ENCODE measurements at regions not wholly inside any gene's neighbourhood (a gene's known extent, or its start where the extent isn't known, plus 50 kb on each side); places are given as distances from the start of the nearest gene placed in this dataset.

DNA sequence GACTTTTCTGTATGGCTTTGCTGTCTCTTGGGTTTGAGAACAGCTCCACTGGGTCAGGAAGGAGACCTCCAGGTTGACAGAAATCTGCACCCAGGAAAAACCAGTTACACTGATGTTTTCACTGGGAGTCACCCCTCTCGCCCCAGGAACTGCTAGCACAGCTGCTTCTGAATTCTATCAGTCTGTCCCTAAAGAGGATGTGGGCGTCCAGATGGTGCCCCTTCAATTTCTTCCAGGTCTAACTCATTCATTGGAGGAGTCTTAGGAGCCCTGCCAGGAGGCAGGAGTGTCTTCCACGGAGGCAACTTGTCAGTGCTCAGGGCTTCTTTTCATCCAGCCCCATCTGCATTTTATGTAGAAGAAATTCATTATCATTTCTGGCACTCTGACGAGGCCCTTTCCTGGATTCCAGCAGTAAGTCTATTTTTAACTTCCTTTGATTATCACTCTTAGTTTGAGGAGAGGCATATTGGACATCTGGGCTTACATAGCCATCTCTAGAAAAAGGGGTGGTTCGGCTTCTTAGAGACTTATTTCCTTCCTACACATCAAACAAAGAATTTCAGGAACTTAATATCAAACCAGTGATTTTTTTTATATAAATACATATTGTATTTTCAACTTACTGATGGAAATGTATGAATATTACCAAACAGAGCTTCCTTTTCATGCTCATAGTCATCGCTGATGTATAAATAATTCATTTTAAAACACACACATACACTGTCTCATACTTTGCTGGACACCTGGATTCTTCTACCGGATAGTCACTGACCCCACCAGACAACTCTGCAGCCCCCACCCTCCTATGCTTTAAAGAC lies 148.8 kb downstream of the IRX2 start:
- DNase-seq (ENCODE audit: low spot score): no peak

DNA sequence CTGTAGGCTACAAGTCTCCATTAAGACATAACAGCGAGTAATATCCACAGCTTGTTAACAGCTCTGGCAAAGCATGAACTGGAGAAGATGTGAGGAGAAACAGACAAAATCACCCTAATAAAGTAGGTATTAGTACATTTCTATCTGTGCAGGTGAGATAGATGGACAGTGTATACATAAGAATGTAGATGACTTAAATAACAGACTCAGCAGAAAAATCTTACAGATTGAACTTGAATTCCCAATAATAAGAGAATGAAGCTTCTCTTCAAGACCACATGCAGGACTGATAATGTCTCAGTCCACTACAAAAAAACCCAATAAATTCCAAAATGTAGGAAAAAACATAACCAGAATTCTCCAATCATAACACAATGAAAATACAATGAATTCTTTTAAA lies 153.0 kb downstream of the IRX2 start:
- DNase-seq (ENCODE audit: low spot score): no peak

DNA sequence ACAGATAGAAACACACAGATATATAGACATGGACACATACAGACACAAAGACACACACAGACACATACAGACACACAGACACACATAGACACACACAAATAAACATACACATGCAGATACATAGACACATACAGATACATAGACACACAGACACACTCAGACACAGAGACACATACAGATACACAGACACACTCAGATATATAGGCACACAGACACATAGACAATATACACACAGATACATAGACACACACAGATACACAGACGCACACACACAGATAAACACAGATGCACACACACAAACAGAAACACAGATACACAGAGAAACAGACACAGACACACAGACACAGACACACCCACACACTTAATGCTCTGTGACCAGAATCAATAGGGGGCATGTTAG lies 156.8 kb downstream of the IRX2 start:
- DNase-seq (ENCODE audit: low spot score): no peak

DNA sequence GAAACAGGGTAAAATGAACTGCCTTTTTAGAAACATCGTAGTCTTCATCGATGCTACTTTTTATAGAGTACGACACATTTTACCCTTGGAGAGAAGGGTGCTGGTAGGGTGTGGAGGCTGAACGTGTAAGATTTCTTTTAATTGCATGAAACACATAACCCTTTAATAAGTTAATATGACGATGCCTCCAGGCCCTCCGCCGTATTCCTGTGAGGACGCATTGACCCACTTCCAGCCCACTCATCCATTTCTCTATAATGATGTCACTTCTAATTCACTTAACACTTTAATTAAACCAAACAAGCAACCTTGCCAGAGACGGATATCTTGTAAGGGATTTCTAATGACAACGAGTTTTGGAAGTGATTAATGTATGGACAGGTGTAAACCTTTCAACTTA lies 158.7 kb downstream of the IRX2 start:
- DNase-seq (ENCODE audit: low spot score): no peak

DNA sequence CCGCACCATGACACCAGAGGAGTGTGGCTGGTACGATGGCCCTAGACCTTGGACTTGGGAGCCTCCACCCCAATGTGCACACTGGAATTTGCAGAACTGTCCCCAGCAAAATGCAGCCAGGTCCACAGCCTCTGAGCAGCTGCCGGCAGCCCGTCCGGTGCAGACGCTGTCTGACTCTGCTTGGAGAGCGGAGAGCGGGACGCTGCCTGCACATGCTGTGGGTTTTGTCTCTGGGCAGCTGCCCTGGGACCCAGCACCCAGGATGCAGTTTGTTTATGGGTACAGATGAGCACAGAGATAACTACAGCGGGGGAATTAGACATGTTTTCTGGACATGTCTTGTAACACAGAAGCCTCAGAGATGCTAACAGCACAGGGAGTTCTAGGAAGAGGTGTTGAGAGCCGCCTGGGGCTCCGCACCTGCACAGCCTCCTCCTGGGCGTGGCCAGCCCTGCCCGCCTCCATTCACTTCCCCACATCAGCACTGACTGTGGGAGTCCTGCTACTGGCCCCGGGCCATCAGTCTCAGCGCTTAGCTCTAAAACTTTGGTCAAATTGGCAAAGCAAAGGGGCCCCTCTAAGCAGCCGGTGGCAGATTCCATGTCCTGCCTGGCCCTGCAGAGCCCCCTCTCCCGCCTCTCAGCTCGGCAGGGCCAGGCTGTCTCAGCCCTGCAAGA lies 159.6 kb downstream of the IRX2 start:
- DNase-seq (ENCODE audit: low spot score): no peak

DNA sequence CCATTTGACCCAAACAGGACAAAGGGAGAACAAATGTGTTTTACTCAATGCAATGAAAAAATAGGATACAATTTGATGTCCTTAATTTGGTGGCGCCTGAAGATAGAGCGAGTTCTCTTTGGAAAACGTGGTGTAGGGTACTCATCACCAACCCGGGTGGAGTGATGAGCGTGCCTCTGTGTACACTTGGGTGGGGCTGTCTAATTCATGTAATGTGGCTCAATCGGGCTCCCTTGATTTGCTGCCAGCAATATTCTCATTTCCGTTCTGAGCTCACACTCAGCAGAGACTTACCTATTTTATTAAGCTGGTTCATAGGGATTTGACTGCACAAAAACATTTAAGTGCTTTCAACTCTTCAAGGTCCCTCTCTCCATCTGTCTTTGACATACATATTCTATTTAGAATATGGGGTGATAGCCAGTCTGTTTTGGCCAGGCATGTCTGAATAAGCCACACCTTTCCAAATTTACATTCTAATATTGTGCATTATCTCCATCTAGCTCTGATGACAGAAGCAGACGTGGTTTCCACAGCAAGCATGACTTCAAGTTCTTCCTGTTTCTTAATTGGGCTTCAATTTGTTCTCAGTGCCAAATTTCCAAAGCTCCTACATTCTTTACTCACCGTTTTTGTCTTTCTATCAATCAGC lies 162.5 kb downstream of the IRX2 start:
- DNase-seq (ENCODE audit: low spot score): no peak

DNA sequence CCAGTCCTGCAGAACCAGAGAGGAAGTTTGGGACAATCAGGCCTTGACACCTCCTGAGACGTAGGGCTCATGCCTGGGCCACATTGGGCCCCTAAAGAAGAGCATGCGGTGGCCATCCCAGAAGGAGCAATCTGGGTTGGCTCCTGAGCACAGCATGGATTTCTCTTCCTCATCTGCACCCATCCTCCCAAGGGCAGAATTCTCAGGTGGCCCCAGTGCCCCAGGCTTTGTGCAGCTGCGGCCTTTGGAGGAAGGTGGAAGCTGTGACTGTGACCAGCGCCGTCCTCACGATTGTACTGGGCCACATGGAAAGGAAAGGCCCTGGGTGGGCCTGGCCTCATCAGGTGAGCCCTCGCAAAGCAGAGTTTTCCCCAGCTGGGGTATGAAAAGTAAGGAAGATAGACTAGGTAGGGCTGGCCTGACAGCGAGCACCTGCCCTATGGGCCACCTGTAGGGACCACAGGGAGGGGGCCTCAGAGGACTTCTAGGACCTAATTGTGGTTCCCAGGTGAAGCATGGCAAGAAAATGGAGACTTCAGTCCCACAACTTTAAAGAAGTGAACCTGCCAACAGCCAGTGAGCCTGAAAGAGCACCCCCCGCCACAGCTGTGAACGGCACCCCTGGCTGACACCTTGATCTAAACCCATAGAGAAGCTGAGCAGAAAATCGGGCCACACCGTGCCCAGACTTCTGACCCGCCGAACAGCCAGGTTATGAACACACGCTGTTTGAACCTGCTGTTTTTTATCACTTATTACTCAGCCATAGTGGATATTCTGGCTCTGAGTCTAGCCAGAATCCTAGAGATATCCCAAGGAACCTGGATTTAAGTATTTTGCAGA lies 164.1 kb downstream of the IRX2 start:
- DNase-seq (ENCODE audit: low spot score): no peak

DNA sequence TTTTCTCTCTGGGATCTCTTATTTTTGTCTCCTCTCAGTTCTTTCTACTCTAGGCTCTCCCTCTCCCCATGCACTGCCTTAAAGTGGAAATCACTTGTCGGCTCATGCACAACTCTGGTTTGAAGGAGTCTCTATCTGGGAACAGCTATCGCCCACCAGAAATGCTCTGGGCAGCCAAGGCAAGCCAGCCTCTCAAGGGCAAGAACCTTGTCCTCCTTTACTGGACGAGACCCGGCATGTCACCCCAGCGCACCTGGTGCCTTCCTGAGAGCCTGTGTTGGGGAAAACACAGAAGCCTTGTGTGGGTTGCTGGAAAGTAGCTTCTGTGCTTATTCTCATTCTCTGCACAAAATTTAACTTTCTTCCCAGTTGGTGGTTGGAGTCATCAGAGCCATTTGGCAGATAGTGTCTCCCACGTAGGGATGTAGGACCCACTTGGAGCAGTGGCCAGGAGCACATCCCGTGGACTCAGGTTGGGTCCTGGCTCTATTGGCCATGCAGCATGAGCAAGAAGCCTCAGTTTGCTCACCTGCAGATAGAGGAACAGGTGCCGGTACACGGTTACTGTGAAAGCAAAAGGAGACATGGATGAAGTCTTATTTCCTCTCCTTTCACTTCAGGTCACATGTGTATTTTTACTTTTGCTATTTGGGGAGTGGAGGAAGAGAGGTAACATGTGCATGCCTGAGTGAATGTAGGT lies 165.3 kb downstream of the IRX2 start:
- DNase-seq (ENCODE audit: low spot score): no peak

DNA sequence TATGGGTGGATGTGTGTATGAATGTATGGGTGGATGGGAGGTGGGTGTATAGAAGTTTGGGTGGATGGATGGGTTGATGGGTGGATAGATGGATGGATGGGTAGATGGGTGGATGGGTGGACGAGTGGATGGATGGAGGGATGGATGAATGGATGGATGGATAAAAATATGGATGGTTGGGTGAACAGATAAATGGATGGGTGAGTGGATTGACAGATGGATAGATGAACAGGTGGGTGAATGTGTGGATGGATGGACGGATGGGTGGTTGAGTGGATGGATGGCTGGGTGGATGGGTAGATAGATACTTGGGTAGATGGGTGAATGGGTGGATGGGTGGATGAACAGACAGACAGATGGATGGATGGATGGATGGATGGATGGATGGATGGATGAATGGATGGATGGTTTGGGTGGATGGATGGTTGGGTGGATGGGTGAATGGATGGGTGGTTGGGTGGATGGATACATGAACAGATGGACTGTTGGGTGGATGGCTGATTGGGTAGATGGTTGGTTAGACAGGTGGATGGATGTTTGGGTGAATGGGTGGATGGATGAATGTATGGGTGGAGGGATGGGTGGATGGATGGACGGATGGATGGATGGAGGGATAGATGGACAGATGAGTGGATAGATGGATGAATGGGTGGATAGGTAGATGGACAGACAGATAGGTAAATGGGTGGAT lies 166.8 kb downstream of the IRX2 start:
- DNase-seq (ENCODE audit: low spot score): no peak

DNA sequence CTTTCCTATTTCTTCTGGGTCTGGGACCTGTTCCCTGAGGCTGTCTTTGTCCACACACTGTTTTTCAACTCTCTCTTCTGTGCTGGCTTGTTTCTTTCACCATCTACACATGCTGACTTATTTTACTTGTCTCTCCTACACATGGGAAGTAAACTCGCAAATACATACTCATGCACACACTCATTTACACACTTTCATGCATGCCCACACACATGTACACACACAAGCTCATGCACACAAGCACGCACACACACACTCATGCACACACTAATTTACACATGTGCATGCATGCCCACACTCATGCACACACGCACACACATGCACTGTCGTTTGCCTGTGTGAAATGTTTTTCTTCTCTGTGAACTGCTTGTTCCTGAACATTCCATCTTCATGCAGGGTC lies 169.0 kb downstream of the IRX2 start:
- DNase-seq (ENCODE audit: low spot score): no peak

DNA sequence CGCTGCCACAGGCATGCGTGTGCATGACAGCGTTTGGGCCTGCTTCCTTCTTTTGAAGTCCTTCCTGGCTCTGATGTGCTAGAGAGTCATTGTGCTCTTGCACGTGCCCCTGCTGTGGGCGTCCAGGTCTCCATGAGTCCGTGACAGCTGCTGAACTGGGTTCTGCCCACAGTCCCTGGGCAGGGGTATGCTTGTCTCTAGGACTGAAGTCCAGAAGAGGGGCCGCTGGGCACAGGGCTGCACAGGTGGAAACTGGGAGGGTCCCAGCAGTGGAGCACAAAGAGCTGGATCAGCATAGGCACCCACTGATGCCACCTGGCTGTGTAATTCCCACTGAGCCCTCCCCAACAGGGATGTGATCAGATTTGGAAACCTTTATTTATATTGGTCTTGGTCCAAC lies 169.4 kb downstream of the IRX2 start:
- no peak for DNase-seq (ENCODE audit: low spot score)

DNA sequence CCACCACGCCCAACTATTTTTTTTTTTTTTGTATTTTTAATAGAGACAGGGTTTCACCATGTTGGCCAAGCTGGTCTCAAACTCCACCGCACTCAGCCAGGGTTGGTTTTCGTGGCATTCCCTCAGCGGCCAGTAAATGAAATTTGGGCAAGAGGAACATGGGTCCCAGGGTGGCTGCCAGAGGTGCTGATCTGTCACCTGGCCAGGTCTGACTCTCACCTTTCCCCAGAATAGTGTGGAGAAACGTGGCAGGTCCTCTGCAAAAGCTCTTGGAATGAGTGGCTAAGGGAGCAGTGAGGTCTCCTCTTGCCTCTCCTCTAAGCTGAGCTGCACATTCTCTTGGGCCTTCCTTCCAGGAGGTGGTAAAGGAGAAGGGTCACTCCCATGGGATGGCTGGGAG lies 170.1 kb downstream of the IRX2 start:
- DNase-seq (ENCODE audit: low spot score): no peak

DNA sequence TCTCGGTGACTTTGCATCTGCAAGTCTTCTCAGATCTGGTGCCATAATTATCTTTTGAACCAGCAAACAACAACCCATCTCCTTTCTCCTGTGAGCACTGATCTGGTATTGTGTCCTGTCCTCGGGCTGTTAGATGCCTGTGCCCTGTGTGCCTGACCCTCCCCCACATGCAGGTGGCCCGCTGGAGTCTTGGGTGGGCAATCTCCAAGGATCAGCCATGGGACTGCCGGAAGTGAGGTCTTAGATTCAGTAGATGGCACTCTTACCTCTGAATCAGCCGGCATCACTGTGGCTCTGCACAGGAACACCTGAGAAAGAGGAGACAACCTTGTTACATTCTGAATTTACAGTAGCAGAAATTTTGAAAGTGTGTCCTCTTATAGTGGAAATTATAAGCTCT lies 172.4 kb downstream of the IRX2 start:
- no peak for DNase-seq (ENCODE audit: low spot score)

DNA sequence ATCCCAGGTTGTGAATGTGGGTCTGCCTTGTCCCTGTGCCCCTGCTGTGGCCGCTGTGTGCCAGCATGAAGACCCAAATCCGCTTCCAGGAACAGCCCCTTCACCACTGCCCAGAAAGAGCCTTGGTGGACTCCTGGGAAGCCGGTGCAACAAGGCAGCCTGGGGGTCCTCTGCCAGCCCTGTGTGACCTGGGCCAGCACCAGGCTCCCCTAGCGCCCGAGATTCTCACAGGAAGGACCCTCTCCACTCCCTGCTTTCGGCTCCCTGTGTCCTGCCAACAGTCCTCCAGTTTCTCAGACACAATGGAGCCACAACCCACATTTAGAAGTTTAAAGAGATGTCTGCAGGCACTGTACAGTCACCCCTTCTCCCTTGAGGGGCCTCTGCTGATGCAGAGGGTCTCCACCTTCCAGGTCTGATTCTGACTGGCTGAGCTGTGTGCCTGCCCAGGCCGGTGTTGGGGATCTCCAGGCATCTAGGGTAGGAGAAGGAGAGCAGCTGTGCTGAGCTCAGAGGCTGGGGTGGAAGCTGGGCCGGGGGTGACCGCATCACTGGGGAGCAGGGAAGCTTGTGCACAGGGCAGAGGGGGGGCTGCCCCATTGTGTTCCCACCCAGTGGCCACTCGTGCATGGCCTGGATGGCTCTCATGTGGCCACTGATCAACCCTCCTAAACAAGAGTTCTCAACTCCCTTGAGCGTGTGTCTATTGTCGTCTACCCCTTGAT lies 174.0 kb downstream of the IRX2 start:
- DNase-seq (ENCODE audit: low spot score): no peak

DNA sequence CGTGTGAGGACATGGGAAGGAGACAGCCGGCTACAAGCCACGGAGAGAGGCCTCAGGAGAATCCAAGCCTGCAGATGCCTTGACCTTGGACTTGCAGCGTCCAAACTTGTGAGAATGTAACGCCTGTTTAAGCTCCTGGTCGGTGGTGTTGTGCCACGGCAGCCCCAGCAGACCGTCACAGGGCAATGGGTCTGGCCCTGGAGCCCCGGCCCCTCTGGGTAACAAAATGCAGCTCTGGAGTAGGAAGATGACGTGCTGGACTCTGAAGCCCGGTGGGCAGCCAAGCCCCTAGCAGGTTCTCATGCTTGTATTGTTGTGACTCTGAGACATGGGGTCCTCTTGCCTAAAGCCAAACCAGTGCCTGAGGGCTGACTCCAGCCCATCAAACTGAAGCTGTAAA lies 174.7 kb downstream of the IRX2 start:
- DNase-seq (ENCODE audit: low spot score): no peak

DNA sequence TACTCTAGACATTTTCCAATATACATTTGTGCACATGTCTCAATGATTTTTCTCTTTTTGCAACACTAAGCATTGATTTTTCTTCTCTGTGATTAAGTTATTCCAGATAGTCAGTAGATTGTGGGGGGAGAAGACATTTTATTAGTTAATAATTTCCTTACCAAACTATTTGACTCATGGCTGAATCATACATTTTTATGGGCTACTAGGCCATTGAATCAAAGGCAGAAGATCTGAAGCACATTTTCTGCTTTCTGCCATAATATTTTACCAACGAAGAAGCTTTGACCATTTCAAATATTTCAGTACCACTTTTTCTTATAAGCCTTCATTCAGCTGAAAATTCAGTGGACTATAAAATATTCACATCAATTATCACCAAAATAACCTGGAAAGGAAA lies 175.6 kb downstream of the IRX2 start:
- no peak for DNase-seq (ENCODE audit: low spot score)

DNA sequence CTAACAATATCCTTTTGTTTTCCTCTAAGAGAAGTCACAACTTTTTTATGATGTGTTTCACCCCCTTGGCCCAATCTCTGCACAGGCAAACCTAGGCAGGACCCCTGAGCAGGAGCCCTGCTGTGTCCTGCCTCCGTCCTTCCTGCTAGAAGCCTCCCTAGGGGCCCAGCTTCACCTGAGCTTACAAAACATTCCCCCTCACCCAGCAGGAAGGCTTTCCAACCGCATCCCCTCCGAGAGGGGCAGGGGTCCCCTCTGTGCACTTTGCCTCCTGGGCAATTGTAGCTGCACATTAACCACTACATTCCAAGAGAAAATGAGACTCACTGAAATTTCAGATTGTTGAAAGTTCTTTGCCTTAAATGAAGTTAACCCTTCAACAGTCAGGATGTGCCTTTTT lies 176.2 kb downstream of the IRX2 start:
- no peak for DNase-seq (ENCODE audit: low spot score)

DNA sequence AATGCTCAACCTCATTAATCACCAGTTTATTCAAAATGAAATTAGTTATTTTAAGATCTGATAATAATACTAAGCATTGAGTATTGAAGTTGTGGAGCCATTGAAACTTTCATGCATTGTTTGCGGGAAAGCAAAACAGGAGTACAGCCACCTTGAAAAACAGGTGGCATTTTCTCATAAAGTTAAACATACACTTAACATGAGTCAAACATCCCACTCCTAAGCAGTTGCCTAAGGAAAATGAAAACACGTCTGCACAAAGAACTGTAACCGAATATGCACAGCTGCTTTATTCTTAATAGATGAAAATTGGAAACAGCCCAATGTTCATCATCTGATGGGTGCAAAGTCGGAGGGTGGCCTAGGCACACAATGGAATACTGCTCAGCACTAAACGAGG lies 177.3 kb downstream of the IRX2 start:
- no peak for DNase-seq (ENCODE audit: low spot score)

DNA sequence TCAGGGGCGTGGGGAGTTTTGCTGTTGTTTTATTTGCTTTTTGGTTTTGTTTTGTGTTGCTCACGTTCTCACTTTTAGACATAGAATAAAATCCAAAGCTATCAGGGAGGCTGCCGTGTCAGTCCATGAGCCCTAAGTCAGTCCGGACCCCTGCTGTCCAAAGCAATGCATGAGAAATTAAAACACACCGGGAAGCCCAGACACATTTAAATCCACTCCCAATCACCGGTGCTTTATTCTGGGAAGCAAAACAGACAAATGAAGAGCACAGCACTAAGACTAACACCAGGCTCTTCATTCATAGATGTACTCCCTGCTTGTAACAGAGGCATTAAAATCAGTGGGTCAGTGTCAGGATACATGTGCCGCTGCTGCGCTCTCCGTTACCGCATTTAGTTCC lies 180.9 kb downstream of the IRX2 start:
- DNase-seq (ENCODE audit: low spot score): no peak

DNA sequence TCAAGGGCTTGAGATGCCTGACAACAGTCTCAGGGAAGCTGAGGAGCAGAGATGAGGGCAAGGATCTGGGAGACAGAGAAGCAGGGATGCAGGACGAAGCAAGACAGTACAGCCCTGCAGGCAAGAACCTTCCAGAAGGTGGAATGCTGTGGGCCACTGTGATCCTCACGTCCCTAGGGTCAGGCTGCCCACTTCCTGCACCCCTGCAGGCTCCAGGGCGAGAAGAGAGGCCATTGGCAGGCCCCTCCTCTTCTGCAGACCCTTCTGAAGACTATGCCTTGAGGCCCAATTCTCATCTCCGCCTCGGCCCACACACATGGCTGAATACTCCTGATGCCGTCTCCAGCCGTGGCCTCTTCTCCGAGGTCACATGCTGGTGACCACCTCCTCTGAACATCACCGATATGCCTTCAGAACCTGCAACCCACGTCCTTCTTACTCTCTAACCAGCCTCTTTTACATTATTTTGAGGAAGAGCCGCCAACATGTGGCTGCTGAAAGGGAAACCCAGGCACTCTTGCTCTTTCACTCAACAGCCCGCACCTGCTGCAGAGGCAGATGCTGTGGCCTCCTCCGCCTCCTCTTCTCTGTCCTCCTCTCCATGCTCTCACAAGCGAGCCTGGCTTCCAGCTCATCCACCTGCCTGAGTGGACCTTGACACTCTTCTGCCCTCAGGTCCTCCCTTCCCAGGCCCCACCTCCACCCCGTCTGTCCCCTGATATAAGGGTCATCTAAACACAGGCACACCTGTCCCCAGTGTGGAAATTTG lies 181.5 kb downstream of the IRX2 start:
- DNase-seq (ENCODE audit: low spot score): no peak
